ENCODE measurements at regions not wholly inside any gene's neighbourhood (a gene's known extent, or its start where the extent isn't known, plus 50 kb on each side); places are given as distances from the start of the nearest gene placed in this dataset.
"Not testable (repeated sequence)": the region's sequence is repeated elsewhere in the genome, so short reads cannot be mapped to it uniquely, and the experiment has no call there.

GRCh38 chr4:187665086-187665485 lies 330.5 kb upstream of the ZFP42 start:
- no peak overlapping the region for H3K27ac ChIP-seq
- DNase-seq (ENCODE audit: low read depth, low spot score), result no peak

DNA sequence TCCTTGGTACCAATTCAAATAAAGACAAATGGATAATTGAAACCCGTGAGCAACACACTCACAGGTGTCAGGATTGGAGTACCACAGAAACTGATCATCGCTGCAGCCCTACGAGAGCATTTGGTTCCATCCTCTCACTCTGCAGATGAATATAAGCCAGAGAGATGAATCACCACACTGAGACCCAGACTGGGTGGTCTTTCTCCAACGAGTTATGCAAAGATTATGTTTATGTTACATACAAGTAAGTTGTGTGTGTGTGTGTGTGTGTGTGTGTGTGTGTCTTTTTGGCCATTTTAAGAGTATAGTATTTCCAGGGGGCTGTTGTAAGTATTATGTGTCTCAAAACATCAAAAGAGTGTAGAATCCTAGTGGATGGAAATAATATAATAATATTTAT lies 329.5 kb upstream of the ZFP42 start:
- H3K27ac ChIP-seq, result no peak overlapping the region
- no peak for DNase-seq (ENCODE audit: low read depth, low spot score)

DNA sequence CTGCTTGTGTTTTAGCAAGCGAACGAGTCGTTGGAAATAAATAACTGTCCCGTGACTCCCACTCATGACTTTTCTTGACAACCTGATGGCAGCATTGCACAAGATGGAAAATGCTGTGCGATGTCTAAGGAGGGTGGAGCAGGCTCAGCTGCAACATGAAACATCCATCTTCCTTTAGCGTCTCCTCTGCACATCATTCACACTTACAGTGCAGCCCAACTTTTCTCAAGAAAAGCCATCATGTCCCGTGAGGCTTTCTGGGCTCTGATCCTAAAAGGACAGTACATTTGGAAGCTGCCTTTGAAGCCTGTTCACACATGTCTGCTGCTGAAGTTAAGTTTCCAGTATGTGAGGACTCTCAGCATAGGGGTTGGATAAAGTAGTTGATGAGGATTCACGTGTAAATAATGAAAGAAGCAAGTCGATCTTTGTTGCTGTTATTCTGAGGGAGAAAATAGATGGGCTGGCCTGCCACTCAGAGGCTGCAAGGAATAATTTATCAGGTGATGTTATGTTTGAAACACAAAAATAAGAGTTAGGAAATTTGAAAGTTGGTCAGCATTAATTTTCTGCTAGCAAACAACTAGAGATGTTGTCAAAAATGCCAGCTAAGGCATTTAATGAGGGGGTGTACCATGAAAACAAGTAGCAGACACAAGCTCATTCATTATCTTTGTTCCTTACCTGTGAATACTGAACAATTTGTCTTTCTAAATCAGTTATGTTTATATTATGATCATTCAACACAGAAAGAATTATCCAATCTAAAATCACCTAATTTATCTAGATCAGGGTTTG lies 328.7 kb upstream of the ZFP42 start:
- DNase-seq (ENCODE audit: low read depth, low spot score), result no peak
- no peak overlapping the region for H3K27ac ChIP-seq

GRCh38 chr4:187668526-187669082 lies 327.0 kb upstream of the ZFP42 start:
- DNase-seq (ENCODE audit: low read depth, low spot score), result peak; percentile 27
- no peak overlapping the region for H3K27ac ChIP-seq

GRCh38 chr4:187671521-187671920 lies 324.1 kb upstream of the ZFP42 start:
- not testable (repeated sequence) for DNase-seq (ENCODE audit: low read depth, low spot score); H3K27ac ChIP-seq

DNA sequence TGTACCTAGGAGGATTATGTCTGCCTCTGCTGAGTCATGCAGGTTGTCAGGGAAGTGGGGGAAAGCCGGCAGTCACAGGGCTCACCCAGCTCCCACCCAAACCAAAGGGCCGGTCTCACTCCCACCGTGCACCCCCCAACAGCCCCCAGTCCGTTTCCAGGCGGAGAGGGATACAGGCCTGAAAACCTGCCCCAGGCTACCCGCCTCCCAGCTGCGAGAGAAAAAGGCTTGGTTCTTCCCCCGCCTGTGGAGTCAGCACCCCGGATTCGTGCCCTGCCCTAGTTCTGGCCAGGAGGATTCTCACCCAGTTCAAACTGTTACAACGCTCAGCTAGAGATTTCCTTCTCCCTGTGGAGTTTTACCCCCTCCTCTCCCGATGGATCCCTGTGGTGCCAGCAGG lies 323.6 kb upstream of the ZFP42 start:
- not testable (repeated sequence) for H3K27ac ChIP-seq; DNase-seq (ENCODE audit: low read depth, low spot score)

- not testable (repeated sequence) for DNase-seq (ENCODE audit: low read depth, low spot score); H3K27ac ChIP-seq
Measured at GRCh38 chr4:187672526-187672925, 323.0 kb upstream of the ZFP42 start.

DNA sequence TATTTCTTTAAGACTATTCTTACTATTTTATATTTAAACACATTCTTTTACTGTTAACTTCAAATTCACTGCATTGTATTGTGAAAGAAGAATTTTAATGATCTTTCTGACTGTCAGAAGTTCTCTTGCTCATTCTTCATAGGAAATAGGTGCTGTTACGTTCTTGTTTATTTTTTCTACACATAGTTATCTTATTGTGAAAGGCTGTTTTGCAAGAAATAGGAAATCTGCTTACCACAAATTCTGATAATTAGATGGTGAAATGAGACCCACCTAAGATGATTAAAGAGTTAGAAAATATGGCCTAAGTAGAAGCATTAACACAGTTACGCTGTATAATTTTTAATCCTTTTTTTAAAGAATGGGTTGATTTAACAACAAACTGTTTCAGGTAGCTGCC lies 316.1 kb upstream of the ZFP42 start:
- no peak overlapping the region for H3K27ac ChIP-seq
- no peak for DNase-seq (ENCODE audit: low read depth, low spot score)

DNA sequence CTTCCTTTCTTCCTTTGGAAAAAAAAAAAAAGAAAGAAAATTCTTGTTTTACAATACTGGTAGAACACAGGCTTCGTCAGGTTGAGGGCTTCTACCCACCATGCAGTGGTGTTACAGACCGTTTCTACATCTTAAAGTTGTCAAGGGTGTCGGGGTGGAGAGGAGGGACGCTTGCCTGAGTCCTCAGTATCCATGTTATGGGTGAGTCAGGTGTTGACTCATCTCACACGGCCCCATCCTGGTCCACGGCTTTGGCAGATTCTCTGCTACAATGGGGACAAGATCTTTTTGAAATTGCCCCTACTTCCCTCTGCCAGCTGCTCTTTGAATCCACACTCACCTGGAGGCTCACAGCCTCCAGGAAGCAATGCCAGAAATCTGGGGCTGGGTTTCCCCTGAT lies 310.3 kb upstream of the ZFP42 start:
- H3K27ac ChIP-seq, result no peak overlapping the region
- no peak for DNase-seq (ENCODE audit: low read depth, low spot score)

DNA sequence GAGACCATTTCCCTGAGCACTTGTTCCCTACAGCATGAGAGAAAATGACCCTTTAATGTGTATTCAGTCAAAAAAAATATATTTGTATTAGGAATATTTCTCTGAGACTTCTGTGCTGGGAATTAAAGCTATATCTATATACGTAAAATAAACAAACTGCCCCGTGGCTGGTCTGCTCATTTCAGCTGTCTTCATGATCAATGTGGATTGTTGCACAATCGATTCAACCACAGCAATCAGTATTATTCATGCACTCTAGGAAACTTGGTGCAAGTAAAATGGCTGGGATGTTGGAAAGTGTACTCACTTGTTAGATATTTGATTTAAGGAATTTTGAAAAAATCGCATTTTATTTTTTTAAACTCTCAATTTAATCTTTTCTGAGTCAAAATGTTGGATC lies 307.9 kb upstream of the ZFP42 start:
- DNase-seq (ENCODE audit: low read depth, low spot score), result no peak
- no peak overlapping the region for H3K27ac ChIP-seq

GRCh38 chr4:187692626-187693025 lies 302.9 kb upstream of the ZFP42 start:
- no peak for DNase-seq (ENCODE audit: low read depth, low spot score)
- H3K27ac ChIP-seq, result no peak overlapping the region

DNA sequence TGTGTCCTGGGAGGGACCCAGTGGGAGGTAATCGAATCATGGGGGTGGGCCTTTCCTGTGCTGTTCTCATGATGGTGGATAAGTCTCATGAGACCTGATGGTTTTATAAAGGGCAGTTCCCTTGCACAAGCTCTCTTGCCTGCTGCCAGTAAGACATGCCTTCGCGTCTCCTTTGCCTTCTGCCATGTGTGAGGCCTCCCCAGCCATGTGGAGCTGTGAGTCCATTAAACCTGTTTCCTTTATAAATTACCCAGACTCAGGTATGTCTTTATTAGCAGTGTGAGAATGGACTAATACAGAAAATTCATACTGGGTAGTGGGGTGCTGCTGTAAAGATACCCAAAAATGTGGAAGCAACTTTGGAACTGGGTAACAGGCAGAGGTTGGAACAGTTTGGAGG lies 300.0 kb upstream of the ZFP42 start:
- not testable (repeated sequence) for DNase-seq (ENCODE audit: low read depth, low spot score); H3K27ac ChIP-seq

DNA sequence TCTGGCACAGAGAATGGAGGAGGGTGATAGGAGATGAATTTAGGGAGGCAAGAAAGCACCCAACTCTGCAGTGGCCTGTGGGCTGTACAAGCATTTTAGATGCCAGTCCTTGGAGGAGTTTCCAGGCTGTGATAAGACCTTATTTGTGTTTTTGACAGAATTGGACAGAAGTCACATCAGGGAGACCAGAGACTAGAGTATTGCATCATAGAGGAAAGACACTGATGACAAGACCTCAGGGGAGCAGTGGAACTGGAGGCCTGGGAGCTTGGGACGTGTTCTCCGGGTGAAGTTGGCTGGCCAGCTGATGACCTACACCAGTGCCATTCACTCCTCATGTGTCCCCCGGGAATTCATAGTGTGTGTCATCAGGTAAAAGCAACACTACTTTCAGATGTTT lies 284.0 kb upstream of the ZFP42 start:
- DNase-seq (ENCODE audit: low read depth, low spot score), result no peak
- H3K27ac ChIP-seq, result no peak overlapping the region

- no peak overlapping the region for H3K27ac ChIP-seq
- DNase-seq (ENCODE audit: low read depth, low spot score), result no peak
Measured at GRCh38 chr4:187714957-187715356, 280.6 kb upstream of the ZFP42 start.

DNA sequence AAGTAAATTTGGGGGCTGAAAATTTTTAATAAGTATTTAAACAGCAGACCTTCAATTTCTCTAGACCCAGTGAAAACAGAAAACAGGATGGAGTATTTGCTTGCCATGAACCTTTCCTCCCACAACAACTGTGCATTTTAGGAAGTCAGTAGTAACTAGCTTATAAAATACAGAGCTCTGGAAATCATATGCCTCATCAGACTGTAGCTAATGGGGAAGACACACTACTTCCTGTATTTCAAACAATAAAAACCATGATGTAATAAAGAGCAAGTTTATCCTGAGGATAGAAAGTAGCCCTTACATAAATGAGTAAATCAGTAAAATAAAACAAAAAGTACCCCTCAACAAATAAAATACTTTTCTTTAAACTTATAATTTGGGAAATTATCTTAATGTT lies 280.1 kb upstream of the ZFP42 start:
- no peak overlapping the region for H3K27ac ChIP-seq
- DNase-seq (ENCODE audit: low read depth, low spot score), result no peak

GRCh38 chr4:187724456-187724855 lies 271.1 kb upstream of the ZFP42 start:
- no peak overlapping the region for H3K27ac ChIP-seq
- no peak for DNase-seq (ENCODE audit: low read depth, low spot score)

GRCh38 chr4:187726485-187726884 lies 269.1 kb upstream of the ZFP42 start:
- no peak for DNase-seq (ENCODE audit: low read depth, low spot score)

DNA sequence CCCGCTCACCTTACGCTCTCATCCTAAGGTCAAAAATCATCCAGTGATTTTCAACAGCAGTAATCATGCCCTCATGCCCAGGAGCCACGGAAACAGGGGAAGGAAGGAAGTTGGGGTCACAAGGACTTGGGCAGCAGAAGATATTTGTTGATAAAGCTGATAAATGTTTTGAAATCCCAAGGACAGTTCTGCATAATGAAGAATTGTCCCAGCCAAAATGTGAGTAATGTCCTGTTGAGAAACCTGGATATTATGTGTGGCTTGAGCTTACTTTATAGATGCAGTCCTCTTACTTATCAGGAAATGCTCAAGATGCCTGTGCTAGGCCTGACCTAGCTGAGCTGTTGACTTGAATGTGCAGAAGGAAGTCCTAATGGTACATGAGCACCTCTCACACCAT lies 263.0 kb upstream of the ZFP42 start:
- no peak for DNase-seq (ENCODE audit: low read depth, low spot score)
- no peak overlapping the region for H3K27ac ChIP-seq

More at GRCh38 chr4:187726485-187726884, 269.1 kb upstream of the ZFP42 start:
- H3K27ac ChIP-seq, result no peak overlapping the region

DNA sequence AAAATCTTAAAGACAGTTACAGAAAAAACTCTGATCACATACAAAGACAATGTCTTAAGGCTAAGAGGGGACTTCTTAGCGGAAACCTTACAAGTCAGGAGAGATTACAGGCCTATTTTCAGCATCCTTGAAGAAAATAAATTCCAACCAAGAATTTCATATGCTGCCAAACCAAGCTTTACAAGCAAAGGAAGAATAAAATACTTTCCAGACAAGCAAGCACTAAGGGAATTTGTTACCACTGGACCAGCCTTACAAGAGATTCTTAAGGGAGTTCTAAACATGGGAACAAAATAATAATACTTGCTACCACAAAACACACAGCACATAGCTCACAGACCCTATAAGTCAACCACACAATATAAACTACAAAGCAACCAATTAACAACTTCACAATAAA lies 255.8 kb upstream of the ZFP42 start:
- no peak for DNase-seq (ENCODE audit: low read depth, low spot score)
- no peak overlapping the region for H3K27ac ChIP-seq

DNA sequence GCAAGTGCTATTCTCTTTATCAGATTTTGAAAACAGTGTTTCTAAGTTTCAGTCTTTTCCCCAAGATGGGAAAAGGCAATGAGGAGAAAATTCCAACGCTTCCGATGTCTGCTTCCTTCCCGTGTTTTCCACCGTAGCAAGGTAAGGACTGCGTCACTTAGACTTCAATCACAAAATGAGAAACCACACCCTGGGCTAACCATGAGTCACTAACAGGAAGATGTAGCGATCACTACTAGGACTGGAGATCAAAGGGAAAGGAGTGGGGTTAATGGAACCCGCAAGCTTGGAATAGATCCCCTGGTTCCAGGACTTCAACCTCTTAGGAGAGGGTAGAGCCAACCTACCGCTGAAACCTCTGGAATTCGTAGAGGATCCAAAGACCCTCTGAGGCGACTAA lies 250.7 kb upstream of the ZFP42 start:
- H3K27ac ChIP-seq, result no peak overlapping the region
- DNase-seq (ENCODE audit: low read depth, low spot score), result no peak

- not testable (repeated sequence) for H3K27ac ChIP-seq; DNase-seq (ENCODE audit: low read depth, low spot score)
Measured at GRCh38 chr4:187750652-187751051, 244.9 kb upstream of the ZFP42 start.

DNA sequence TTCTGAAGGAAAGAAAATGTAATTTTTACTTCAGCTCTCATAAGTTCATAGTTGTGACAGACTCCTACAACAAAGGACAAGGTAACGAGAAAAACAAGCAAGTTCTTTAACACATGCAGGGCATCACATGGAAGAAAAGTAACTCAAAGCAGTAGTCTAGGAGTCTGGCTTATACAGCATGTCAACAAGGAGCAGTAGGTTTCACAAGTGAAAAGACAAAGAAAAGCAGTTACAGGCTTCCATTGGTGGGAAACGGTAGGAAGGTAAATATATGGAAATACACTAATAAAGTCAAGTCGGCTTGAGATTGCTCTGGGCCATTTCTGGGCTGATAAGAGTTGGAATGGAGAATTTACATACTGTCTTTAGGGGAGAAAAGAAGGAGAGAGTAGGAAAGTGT lies 228.4 kb upstream of the ZFP42 start:
- no peak for DNase-seq (ENCODE audit: low read depth, low spot score)
- no peak overlapping the region for H3K27ac ChIP-seq
